ENCODE measurements at regions not wholly inside any gene's neighbourhood (a gene's known extent, or its start where the extent isn't known, plus 50 kb on each side); places are given as distances from the start of the nearest gene placed in this dataset.

DNA sequence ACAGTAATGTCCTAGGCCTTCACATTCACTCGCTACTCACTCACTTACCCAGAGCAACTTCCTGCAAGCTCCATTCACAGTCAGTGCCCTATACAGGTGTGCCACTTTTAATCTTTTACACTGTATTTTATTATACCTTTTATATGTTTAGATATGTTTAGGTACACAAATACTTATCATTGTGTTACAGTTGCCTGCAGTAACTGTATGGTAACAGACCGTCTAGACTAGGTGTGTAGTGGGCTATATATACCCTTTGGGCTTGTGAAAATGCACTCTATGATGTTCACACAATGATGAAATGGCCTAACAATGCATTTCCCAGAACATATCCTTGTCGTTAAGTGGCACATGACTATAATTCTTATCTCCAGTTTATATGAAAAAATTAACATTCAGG is 204.5 kb upstream of the HMCN1 start:
- DNase-seq (ENCODE audit: low spot score): no peak
- Histone ChIP-seq H3K4me3 (no peak overlapping the region), H3K27ac (no peak overlapping the region), H2AFZ (no peak overlapping the region), H3K4me2 (no peak overlapping the region), H3K27me3 (no peaks in the 10 kb centered on the region), H3K36me3 (replicated peaks; ENCODE audit: insufficient read depth, low read depth) (no peaks in the 10 kb centered on the region), H3K9me3 (ENCODE audit: low read depth) (no peaks in the 10 kb centered on the region), H3K4me1 (ENCODE audit: insufficient read depth) (peaks cover 4% of the 10 kb centered on the region), H3K9me2 (replicated peaks; ENCODE audit: insufficient read depth) (no peaks in the 10 kb centered on the region), H3K79me2 (no peaks in the 10 kb centered on the region), H4K20me1 (ENCODE audit: insufficient read depth, poor library complexity, severe bottlenecking) (no peaks in the 10 kb centered on the region)
- no peak for TF ChIP-seq EZH2phosphoT487 (IDR thresholded peaks at IDR 0.05; ENCODE audit: low read depth, severe bottlenecking, unreplicated experiment)
- TF ChIP-seq, protein P1, sequence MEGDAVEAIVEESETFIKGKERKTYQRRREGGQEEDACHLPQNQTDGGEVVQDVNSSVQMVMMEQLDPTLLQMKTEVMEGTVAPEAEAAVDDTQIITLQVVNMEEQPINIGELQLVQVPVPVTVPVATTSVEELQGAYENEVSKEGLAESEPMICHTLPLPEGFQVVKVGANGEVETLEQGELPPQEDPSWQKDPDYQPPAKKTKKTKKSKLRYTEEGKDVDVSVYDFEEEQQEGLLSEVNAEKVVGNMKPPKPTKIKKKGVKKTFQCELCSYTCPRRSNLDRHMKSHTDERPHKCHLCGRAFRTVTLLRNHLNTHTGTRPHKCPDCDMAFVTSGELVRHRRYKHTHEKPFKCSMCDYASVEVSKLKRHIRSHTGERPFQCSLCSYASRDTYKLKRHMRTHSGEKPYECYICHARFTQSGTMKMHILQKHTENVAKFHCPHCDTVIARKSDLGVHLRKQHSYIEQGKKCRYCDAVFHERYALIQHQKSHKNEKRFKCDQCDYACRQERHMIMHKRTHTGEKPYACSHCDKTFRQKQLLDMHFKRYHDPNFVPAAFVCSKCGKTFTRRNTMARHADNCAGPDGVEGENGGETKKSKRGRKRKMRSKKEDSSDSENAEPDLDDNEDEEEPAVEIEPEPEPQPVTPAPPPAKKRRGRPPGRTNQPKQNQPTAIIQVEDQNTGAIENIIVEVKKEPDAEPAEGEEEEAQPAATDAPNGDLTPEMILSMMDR (IDR thresholded peaks at IDR 0.05; ENCODE audit: poor library complexity): no peak
- no peak for TF ChIP-seq EZH2 (IDR thresholded peaks at IDR 0.05; ENCODE audit: borderline replicate concordance)
- 92% methylated on average over 3 of the region's 3 CpGs for WGBS (ENCODE audit: low lambda C conversion rate, missing lambda C conversion rate)

DNA sequence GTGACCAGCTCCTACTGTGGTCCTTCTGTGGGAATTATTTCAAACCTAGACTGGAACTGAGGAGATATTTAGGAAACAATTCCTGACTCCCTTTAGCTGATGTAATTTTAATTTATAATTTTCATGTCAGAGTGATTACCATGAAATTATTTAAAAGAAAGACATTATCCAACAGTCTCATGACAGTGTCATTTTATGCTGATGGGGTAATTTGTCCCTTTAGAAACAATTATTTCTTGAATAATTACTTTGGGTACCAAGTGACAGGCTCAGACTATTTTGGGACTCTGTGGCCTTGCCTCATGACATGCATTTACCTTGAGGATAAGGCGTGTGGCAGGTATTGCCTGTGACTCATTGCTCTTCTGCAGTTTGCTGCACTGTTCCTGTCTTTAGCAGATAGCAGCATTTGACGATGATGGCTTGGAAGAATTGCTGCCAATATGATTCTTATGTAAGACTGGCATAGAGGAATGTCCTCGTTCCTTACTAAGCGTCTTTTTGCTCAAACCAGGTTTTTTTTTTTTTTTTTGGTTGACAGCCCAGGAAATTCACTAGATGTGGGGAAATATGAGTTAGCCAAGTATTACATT is 206.0 kb upstream of the HMCN1 start:
- Histone ChIP-seq H2AFZ (no peak overlapping the region), H3K4me1 (ENCODE audit: insufficient read depth) (peaks cover 1% of the 10 kb centered on the region), H3K79me2 (no peaks in the 10 kb centered on the region), H3K4me2 (no peak overlapping the region), H3K9me2 (replicated peaks; ENCODE audit: insufficient read depth) (no peaks in the 10 kb centered on the region), H3K27me3 (no peaks in the 10 kb centered on the region), H3K4me3 (no peak overlapping the region), H3K9me3 (ENCODE audit: low read depth) (no peaks in the 10 kb centered on the region), H3K27ac (no peak overlapping the region), H3K36me3 (replicated peaks; ENCODE audit: insufficient read depth, low read depth) (no peaks in the 10 kb centered on the region), H4K20me1 (ENCODE audit: insufficient read depth, poor library complexity, severe bottlenecking) (no peaks in the 10 kb centered on the region)
- TF ChIP-seq, protein P1 (IDR thresholded peaks at IDR 0.05; ENCODE audit: poor library complexity): no peak
- TF ChIP-seq EZH2phosphoT487 (IDR thresholded peaks at IDR 0.05; ENCODE audit: low read depth, severe bottlenecking, unreplicated experiment) (no peak), EZH2 (IDR thresholded peaks at IDR 0.05; ENCODE audit: borderline replicate concordance) (no peak)
- WGBS (ENCODE audit: low lambda C conversion rate, missing lambda C conversion rate): 83% methylated on average over 4 of the region's 4 CpGs
- no peak for DNase-seq (ENCODE audit: low spot score)

GRCh38 chr1:185526344-185527307 is 207.6 kb upstream of the HMCN1 start:
- no peak overlapping the region for H3K4me3 ChIP-seq
- TF ChIP-seq EZH2phosphoT487 (IDR thresholded peaks at IDR 0.05; ENCODE audit: low read depth, severe bottlenecking, unreplicated experiment) (no peak), EZH2 (IDR thresholded peaks at IDR 0.05; ENCODE audit: borderline replicate concordance) (no peak)
- TF ChIP-seq, protein P1 (IDR thresholded peaks at IDR 0.05; ENCODE audit: poor library complexity): no peak
- H3K9me3 ChIP-seq (ENCODE audit: low read depth): no peaks in the 10 kb centered on the region
- no peaks in the 10 kb centered on the region for H3K36me3 ChIP-seq (replicated peaks; ENCODE audit: insufficient read depth, low read depth)
- no peaks in the 10 kb centered on the region for H3K4me1 ChIP-seq (ENCODE audit: insufficient read depth)
- H4K20me1 ChIP-seq (ENCODE audit: insufficient read depth, poor library complexity, severe bottlenecking): no peaks in the 10 kb centered on the region
- no peak overlapping the region for H2AFZ ChIP-seq
- no peaks in the 10 kb centered on the region for H3K9me2 ChIP-seq (replicated peaks; ENCODE audit: insufficient read depth)
- no peaks in the 10 kb centered on the region for H3K79me2 ChIP-seq
- H3K27me3 ChIP-seq: no peaks in the 10 kb centered on the region
- DNase-seq (ENCODE audit: low spot score): no peak
- 83% methylated on average over 1 of the region's 1 CpG for WGBS (ENCODE audit: low lambda C conversion rate, missing lambda C conversion rate)
- no peak overlapping the region for H3K4me2 ChIP-seq
- H3K27ac ChIP-seq: no peak overlapping the region

All from hepatocyte (in vitro differentiated cells).